SH-SY5Y (cell line): ENCODE measurements at regions not wholly inside any gene's neighbourhood (a gene's known extent, or its start where the extent isn't known, plus 50 kb on each side); places are given as distances from the start of the nearest gene placed in this dataset.

Source experiments
- GATA2 ChIP-seq: IDR thresholded peaks from 2 replicates; pipeline ENCODE4 v1.6.1; 2011; ENCODE audit warnings: mild to moderate bottlenecking, low read depth, low read length
- GATA3 ChIP-seq: IDR thresholded peaks from 2 replicates; pipeline ENCODE4 v1.6.1; 2011; ENCODE audit warnings: low read depth, mild to moderate bottlenecking, low read length, moderate library complexity

DNA sequence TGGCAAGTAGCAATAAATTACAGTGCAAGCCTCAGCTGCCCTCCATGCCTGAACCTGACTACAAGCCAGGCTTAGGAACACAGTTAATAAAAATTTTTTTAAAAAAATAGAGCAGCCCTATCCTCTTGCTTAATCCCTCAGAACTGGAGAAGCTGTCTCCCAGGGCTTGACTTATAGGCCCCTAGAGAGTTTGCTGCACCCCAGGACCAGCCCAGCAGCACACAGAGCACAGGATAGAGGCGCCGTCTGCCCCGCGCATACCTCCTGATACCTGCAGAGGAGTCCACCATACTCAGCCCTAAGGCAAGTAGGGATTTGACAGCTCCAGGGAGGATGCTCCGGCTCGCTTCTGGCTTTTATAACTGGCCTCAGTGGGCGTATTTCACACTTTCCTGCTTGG, 548.6 kb upstream of the RAB6C start:
- TF ChIP-seq GATA2, result no peak
- no peak for TF ChIP-seq GATA3
